Neuronal stem cell (in vitro differentiated cells): ENCODE measurements at regions not wholly inside any gene's neighbourhood (a gene's known extent, or its start where the extent isn't known, plus 50 kb on each side); places are given as distances from the start of the nearest gene placed in this dataset.
A peak's percentile ranks its signal among the peaks of the same experiment; 100 is the strongest.

Experiments used
- DNase-seq: peaks from one replicate; pipeline ENCODE4 v3.0.0-alpha.2; 2013; ENCODE audit warnings: low spot score
- H2AFZ ChIP-seq: one replicate; pipeline ENCODE4 v1.6.1; 2013; ENCODE audit warnings: mild to moderate bottlenecking, low read length, inconsistent platforms
- H2AK5ac ChIP-seq: 2 replicates; pipeline ENCODE4 v1.6.1; 2013; ENCODE audit warnings: low read depth, mild to moderate bottlenecking, inconsistent platforms, low read length, moderate library complexity, mixed read lengths
- H2BK120ac ChIP-seq: 2 replicates; pipeline ENCODE4 v1.6.1; 2013; ENCODE audit warnings: low read depth, mild to moderate bottlenecking, inconsistent platforms, low read length, moderate library complexity, mixed read lengths
- H2BK12ac ChIP-seq: one replicate; pipeline ENCODE4 v1.6.1; 2013; ENCODE audit warnings: low read length, inconsistent platforms
- H2BK15ac ChIP-seq: 2 replicates; pipeline ENCODE4 v1.6.1; 2013; ENCODE audit warnings: mild to moderate bottlenecking, low read length, inconsistent platforms, mixed read lengths
- H2BK5ac ChIP-seq: one replicate; pipeline ENCODE4 v1.6.1; 2013; ENCODE audit warnings: inconsistent platforms, mild to moderate bottlenecking, low read length, moderate library complexity
- H3K14ac ChIP-seq: one replicate; pipeline ENCODE4 v1.6.1; 2013; ENCODE audit warnings: low read length, inconsistent platforms
- H3K18ac ChIP-seq: 2 replicates; pipeline ENCODE4 v1.6.1; 2013; ENCODE audit warnings: low read length, inconsistent platforms
- H3K23ac ChIP-seq: 2 replicates; pipeline ENCODE4 v1.6.1; 2013; ENCODE audit warnings: low read depth, mild to moderate bottlenecking, mixed read lengths, low read length, inconsistent platforms; ENCODE audit not compliant: poor library complexity
- H3K27ac ChIP-seq: replicated peaks from 3 replicates; pipeline ENCODE4 v1.5.1; 2013; ENCODE audit warnings: low read length, inconsistent platforms
- H3K27me3 ChIP-seq, 3 experiments: 2 replicates each; pipeline ENCODE4 v1.6.1; 2013; ENCODE audit warnings: low read length in 3 of 3, mild to moderate bottlenecking in 2 of 3, inconsistent platforms in 1 of 3, low read depth in 1 of 3, mixed read lengths in 1 of 3, moderate library complexity in 1 of 3; ENCODE audit not compliant: control insufficient read depth in 3 of 3, insufficient read depth in 3 of 3
- H3K36me3 ChIP-seq, 2 donors: replicated peaks in 1 of 2; 2 replicates each; pipeline ENCODE4 v1.6.1; 2013; ENCODE audit warnings: low read length in 2 of 2; ENCODE audit not compliant: control insufficient read depth in 2 of 2, insufficient read depth in 2 of 2
- H3K4ac ChIP-seq: 2 replicates; pipeline ENCODE4 v1.6.1; 2013; ENCODE audit warnings: inconsistent platforms, mild to moderate bottlenecking, low read length, moderate library complexity
- H3K4me1 ChIP-seq, 2 donors: 1 replicate in 1 of 2; 2 replicates in 1 of 2; pipeline ENCODE4 v1.6.1; 2013; ENCODE audit warnings: low read length in 2 of 2, low read depth in 1 of 2; ENCODE audit not compliant: control insufficient read depth in 2 of 2, insufficient read depth in 1 of 2
- H3K4me2 ChIP-seq: one replicate; pipeline ENCODE4 v1.6.1; 2013; ENCODE audit warnings: mild to moderate bottlenecking, low read length, inconsistent platforms; ENCODE audit not compliant: insufficient read depth, poor library complexity, severe bottlenecking
- H3K4me3 ChIP-seq, 2 donors: 2 replicates each; pipeline ENCODE4 v1.5.1; 2013; ENCODE audit warnings: low read length in 2 of 2, mild to moderate bottlenecking in 2 of 2, inconsistent platforms in 1 of 2, moderate library complexity in 1 of 2
- H3K79me1 ChIP-seq: one replicate; pipeline ENCODE4 v1.6.1; 2013; ENCODE audit warnings: low read depth, mild to moderate bottlenecking, inconsistent platforms, low read length, moderate library complexity
- H3K9ac ChIP-seq: one replicate; pipeline ENCODE4 v1.6.1; 2013; ENCODE audit warnings: mild to moderate bottlenecking, low read depth, low read length, inconsistent platforms; ENCODE audit not compliant: poor library complexity
- H3K9me3 ChIP-seq, 2 donors: replicated peaks in 1 of 2; 2 replicates each; pipeline versions ENCODE3 to v1.6.1; 2013; ENCODE audit warnings: low read length in 2 of 2, mild to moderate bottlenecking in 2 of 2, inconsistent platforms in 1 of 2, low read depth in 1 of 2, mixed read lengths in 1 of 2, moderate library complexity in 1 of 2; ENCODE audit not compliant: control insufficient read depth in 2 of 2, insufficient read depth in 1 of 2
- H4K8ac ChIP-seq: one replicate; pipeline ENCODE4 v1.6.1; 2013; ENCODE audit warnings: low read depth, mild to moderate bottlenecking, inconsistent platforms, low read length, moderate library complexity
- H4K91ac ChIP-seq: one replicate; pipeline ENCODE4 v1.6.1; 2013; ENCODE audit warnings: low read length, low read depth, mild to moderate bottlenecking, inconsistent platforms; ENCODE audit not compliant: poor library complexity
- whole genome bisulfite sequencing, 2 donors: extraction: QIAGEN DNeasy Blood & Tissue Kit; methylation state at CpG; one replicate each; pipeline ENCODE4 v1.1.7; 2013; ENCODE audit warnings: missing lambda C conversion rate in 2 of 2, mixed read lengths in 1 of 2; ENCODE audit not compliant: insufficient read length in 2 of 2, insufficient replicate concordance in 1 of 2; ENCODE audit errors: extremely low coverage in 2 of 2; 5-methylcytosine and 5-hydroxymethylcytosine counted together

DNA sequence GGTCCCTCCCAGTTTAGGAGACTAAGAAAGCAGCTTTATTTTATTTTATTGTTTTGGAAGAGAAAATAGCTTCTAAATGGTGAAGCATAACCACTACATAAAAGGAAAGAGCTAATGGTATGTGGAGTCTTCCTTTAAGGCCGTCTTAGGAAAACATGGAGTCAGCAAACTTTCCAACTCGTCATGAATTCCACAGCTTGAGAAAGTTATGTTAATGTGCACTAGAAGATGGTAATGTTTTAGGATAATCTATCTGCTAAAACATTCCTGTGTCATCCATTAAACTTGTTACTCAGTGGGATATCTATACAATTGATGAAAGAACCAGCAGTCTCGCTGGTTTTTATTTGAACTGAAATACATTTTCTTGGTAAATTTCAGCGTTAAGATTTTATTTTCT, 448.4 kb upstream of the SEL1L start:
- Histone ChIP-seq H3K18ac (no peak overlapping the region), H4K8ac (no peak overlapping the region), H2BK12ac (no peak overlapping the region), H3K4ac (no peak overlapping the region), H3K27me3 (no peaks in the 10 kb centered on the region), H3K4me2 (no peak overlapping the region), H2AK5ac (no peak overlapping the region), H3K4me1 (no peaks in the 10 kb centered on the region), H2BK5ac (no peak overlapping the region), H2BK15ac (no peak overlapping the region), H3K9ac (no peak overlapping the region), H4K91ac (no peak overlapping the region), H3K14ac (no peak overlapping the region), H3K4me3 (no peak overlapping the region), H3K27ac (no peak overlapping the region), H2AFZ (no peak overlapping the region), H3K9me3 (no peaks in the 10 kb centered on the region), H3K36me3 (no peaks in the 10 kb centered on the region), H3K23ac (no peak overlapping the region), H2BK120ac (no peak overlapping the region), H3K79me1 (no peaks in the 10 kb centered on the region)
- no CpG with 5 or more reads among the region's 4 CpGs for WGBS, 2 donors
- DNase-seq, result no peak

DNA sequence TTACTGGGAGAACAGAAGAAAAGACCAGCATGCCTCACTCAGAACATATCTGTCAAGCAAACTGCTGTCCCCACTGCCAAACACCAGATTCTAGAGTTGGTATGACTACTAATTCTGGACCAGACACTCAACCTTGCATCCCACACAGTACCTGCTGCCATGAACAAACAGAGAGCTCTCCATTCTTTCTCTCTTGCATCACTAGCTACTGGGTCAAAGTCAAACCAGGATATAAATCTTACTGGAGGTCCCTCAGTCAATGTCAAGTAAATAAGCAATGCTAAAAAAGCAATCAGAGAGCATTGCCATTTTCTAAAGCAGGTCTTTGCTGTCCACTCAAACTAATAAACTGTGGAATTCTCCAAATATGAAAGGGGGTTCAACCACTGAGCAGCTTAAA, 452.4 kb upstream of the SEL1L start:
- Histone ChIP-seq H3K79me1 (no peaks in the 10 kb centered on the region), H3K9me3 (no peaks in the 10 kb centered on the region), H3K27me3 (no peaks in the 10 kb centered on the region), H2AFZ (no peak overlapping the region), H2BK12ac (no peak overlapping the region), H3K27ac (no peak overlapping the region), H4K8ac (no peak overlapping the region), H2BK5ac (no peak overlapping the region), H3K14ac (no peak overlapping the region), H3K18ac (no peak overlapping the region), H2AK5ac (no peak overlapping the region), H3K9ac (no peak overlapping the region), H2BK15ac (no peak overlapping the region), H2BK120ac (no peak overlapping the region), H3K4ac (no peak overlapping the region), H3K36me3 (no peaks in the 10 kb centered on the region), H3K4me1 (no peaks in the 10 kb centered on the region), H3K4me3 (no peak overlapping the region), H3K23ac (no peak overlapping the region), H3K4me2 (no peak overlapping the region), H4K91ac (no peak overlapping the region)
- DNase-seq, result no peak

DNA sequence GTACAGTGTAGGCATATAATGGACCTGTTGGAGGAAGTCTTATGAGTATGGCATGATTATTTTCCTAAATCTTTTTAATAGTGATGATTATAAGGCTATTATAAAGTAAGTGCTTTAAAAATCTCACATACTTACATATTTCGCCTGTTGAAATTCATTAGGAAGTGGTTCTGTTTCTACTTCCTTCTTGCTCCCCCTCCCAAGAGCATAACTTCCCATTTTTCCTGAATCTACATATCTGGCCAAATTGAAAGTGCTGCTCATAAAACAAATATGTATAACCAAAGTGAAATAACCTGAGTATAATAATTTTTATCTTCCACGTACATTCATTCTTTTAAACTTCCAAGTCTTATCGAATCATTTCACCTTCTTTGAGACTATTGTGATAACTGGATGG, 455.6 kb upstream of the SEL1L start:
- Histone ChIP-seq H3K9ac (no peak overlapping the region), H2BK15ac (no peak overlapping the region), H3K23ac (no peak overlapping the region), H2BK120ac (no peak overlapping the region), H3K27me3 (no peaks in the 10 kb centered on the region), H2AK5ac (no peak overlapping the region), H2AFZ (no peak overlapping the region), H3K14ac (no peak overlapping the region), H3K36me3 (no peaks in the 10 kb centered on the region), H3K4me3 (no peak overlapping the region), H2BK12ac (no peak overlapping the region), H3K9me3 (no peaks in the 10 kb centered on the region), H4K8ac (no peak overlapping the region), H2BK5ac (no peak overlapping the region), H3K4ac (no peak overlapping the region), H3K79me1 (no peaks in the 10 kb centered on the region), H3K4me1 (no peaks in the 10 kb centered on the region), H3K4me2 (no peak overlapping the region), H3K27ac (no peak overlapping the region), H3K18ac (no peak overlapping the region), H4K91ac (no peak overlapping the region)
- no peak for DNase-seq
- 100% methylated on average over 1 of the region's 3 CpGs; no CpG with 5 or more reads in 1 of the 2 donors for WGBS, 2 donors

DNA sequence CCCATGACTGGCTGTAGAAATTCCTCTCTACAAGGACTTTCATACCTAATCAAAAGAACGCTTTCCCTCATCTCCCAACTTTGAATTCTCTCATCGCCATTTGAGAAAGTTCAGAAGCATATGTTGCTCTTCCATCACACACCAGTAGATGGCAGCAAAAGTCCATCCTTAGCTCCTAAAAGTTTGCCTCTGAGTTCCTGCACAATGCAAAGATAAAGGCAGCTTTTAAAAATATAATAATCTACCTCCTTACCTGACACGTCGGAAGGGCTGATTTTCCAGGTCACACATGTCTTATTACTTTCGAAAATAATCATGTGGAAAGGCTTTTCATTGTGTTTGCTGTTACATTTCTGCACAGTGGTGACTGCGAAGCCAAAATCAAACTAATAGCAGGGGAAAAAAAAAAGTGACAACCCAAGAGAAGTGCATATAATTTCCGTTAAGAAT, 456.7 kb upstream of the SEL1L start:
- Histone ChIP-seq H4K8ac (no peak overlapping the region), H3K27me3 (no peaks in the 10 kb centered on the region), H3K9me3 (no peaks in the 10 kb centered on the region), H2BK15ac (no peak overlapping the region), H3K14ac (no peak overlapping the region), H3K4me2 (no peak overlapping the region), H2BK12ac (no peak overlapping the region), H2BK5ac (no peak overlapping the region), H2AFZ (no peak overlapping the region), H3K18ac (no peak overlapping the region), H3K27ac (no peak overlapping the region), H3K36me3 (no peaks in the 10 kb centered on the region), H2AK5ac (no peak overlapping the region), H3K79me1 (no peaks in the 10 kb centered on the region), H3K23ac (no peak overlapping the region), H3K4ac (no peak overlapping the region), H4K91ac (no peak overlapping the region), H3K9ac (no peak overlapping the region), H3K4me3 (no peak overlapping the region), H3K4me1 (no peaks in the 10 kb centered on the region), H2BK120ac (no peak overlapping the region)
- DNase-seq, result peak; percentile 72
- WGBS, 2 donors, result no CpG with 5 or more reads among the region's 7 CpGs
